Adrenal gland (tissue), 9 donors: ENCODE measurements at regions not wholly inside any gene's neighbourhood (a gene's known extent, or its start where the extent isn't known, plus 50 kb on each side); places are given as distances from the start of the nearest gene placed in this dataset.
"Not testable (repeated sequence)": the region's sequence is repeated elsewhere in the genome, so short reads cannot be mapped to it uniquely, and the experiment has no call there.

Source experiments
- DNase-seq, 7 donors: peaks; one replicate each; pipeline ENCODE4 v3.0.0-alpha.2; 2019 to 2020
- H3K27ac ChIP-seq, 5 donors: fragments of 200-600 bp; sonication (generic) in 4 of 5; 1 replicate in 3 of 5; 2 replicates in 2 of 5; pipeline versions ENCODE4 v1.5.1 to v1.8.0; 2016 to 2020; ENCODE audit warnings: mild to moderate bottlenecking in 1 of 5
- H3K27me3 ChIP-seq: fragments of 200-600 bp; 2 replicates; pipeline ENCODE4 v1.8.0; 2021
- H3K36me3 ChIP-seq, 2 donors: fragments of 200-600 bp; replicated peaks in 1 of 2; 1 replicate in 1 of 2; 2 replicates in 1 of 2; pipeline versions ENCODE4 v1.5.1 to v1.8.0; 2018 to 2022
- H3K4me1 ChIP-seq, 2 donors: fragments of 200-600 bp; replicated peaks in 1 of 2; 1 replicate in 1 of 2; 2 replicates in 1 of 2; pipeline versions ENCODE4 v1.5.1 to v1.8.0; 2018 to 2021
- H3K4me3 ChIP-seq, 4 donors: fragments of 200-600 bp; sonication (generic) in 3 of 4; one replicate each; pipeline ENCODE4 v1.5.1; 2016 to 2018
- H3K9me3 ChIP-seq, 3 donors: fragments of 200-600 bp; sonication (generic) in 1 of 3; replicated peaks in 1 of 3; 1 replicate in 2 of 3; 2 replicates in 1 of 3; pipeline versions ENCODE4 v1.5.1 to v1.8.0; 2016 to 2021
- POLR2A ChIP-seq, 2 donors: fragments of 450-650 bp; IDR thresholded peaks; one replicate each; pipeline ENCODE4 v1.6.1; 2017; ENCODE audit warnings: antibody characterized with exemption in 2 of 2, mild to moderate bottlenecking in 2 of 2, moderate library complexity in 1 of 2
- WGBS, 4 donors: extraction: QIAGEN DNeasy Blood & Tissue Kit in 2 of 4; methylation state at CpG; one replicate each; pipeline versions ENCODE4 v1.1.5 to v1.1.7; 2013 to 2017; 5-methylcytosine and 5-hydroxymethylcytosine counted together
- intact Hi-C, 2 donors: fragments of 100-400 bp; cut with DNase I; formaldehyde crosslinking; loops; one replicate each; pipeline versions ENCODE4 v1.14.1 to v1.15.0; 2022 to 2023
- TF ChIP-seq, protein P1 (sequence below), 6 experiments: fragments of 450-650 bp in 4 of 6; fragments of 200-600 bp in 2 of 6; sonication (generic) in 1 of 6; IDR thresholded peaks; 1 replicate in 5 of 6; 2 replicates in 1 of 6; pipeline versions ENCODE4 v1.5.1 to v1.8.0; 2016 to 2021; ENCODE audit warnings: antibody characterized with exemption in 6 of 6, mild to moderate bottlenecking in 2 of 6, moderate library complexity in 1 of 6
- donor health status: healthy with polysubstance abuse.
- donor health status: Bipolar disorder and iron deficiency.
- donor health status: DM: yes; HTN: yes; CAD: no.
- donor health status: DM: no; HTN: no; CAD: no.
- donor health status: DM: no; HTN: no; CAD: no.

- no peaks in the 10 kb centered on the region for H3K36me3 ChIP-seq
- WGBS, 4 donors = 71 to 76% (median 75%) methylated on average over 5 of the region's 5 CpGs
- no peak for TF ChIP-seq POLR2A (IDR thresholded peaks at IDR 0.05)
- TF ChIP-seq, protein P1, sequence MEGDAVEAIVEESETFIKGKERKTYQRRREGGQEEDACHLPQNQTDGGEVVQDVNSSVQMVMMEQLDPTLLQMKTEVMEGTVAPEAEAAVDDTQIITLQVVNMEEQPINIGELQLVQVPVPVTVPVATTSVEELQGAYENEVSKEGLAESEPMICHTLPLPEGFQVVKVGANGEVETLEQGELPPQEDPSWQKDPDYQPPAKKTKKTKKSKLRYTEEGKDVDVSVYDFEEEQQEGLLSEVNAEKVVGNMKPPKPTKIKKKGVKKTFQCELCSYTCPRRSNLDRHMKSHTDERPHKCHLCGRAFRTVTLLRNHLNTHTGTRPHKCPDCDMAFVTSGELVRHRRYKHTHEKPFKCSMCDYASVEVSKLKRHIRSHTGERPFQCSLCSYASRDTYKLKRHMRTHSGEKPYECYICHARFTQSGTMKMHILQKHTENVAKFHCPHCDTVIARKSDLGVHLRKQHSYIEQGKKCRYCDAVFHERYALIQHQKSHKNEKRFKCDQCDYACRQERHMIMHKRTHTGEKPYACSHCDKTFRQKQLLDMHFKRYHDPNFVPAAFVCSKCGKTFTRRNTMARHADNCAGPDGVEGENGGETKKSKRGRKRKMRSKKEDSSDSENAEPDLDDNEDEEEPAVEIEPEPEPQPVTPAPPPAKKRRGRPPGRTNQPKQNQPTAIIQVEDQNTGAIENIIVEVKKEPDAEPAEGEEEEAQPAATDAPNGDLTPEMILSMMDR (IDR thresholded peaks at IDR 0.05) = no peak
- no peak overlapping the region for H3K4me3 ChIP-seq
- no peaks in the 10 kb centered on the region for H3K4me1 ChIP-seq
- no peak for DNase-seq
- H3K9me3 ChIP-seq = no peaks in the 10 kb centered on the region
- H3K27me3 ChIP-seq = no peaks in the 10 kb centered on the region
- H3K27ac ChIP-seq = no peak overlapping the region
- intact Hi-C loops = no loop called here
Measured at GRCh38 chr12:24510581-24511125, 438.2 kb downstream of the BCAT1 start.

DNA sequence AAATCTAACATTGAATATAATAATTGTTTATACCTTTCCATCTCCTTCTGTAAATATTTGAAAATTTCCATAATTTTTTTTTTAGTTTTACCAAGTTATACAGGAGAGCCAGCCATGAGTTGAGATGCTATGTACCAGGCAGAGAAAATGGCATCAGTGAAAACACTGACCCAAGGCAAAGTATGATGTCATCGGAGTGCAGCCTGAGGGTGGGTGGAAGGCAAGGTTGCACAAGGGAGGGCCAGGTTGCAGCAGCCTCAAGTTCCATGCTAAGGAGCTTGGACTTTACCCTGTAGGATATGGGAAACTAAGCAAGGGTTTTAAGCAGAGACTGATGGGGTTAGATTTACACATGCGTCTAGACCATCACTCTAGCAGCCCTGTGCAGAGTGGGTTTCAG lies 441.1 kb downstream of the BCAT1 start:
- Histone ChIP-seq H3K4me3 (no peak overlapping the region), H3K27me3 (no peaks in the 10 kb centered on the region), H3K36me3 (no peaks in the 10 kb centered on the region), H3K27ac (no peak overlapping the region), H3K4me1 (no peaks in the 10 kb centered on the region), H3K9me3 (no peaks in the 10 kb centered on the region)
- intact Hi-C loops = no loop called here
- TF ChIP-seq, protein P1 (IDR thresholded peaks at IDR 0.05) = no peak
- TF ChIP-seq POLR2A (IDR thresholded peaks at IDR 0.05) = no peak
- 81 to 96% (median 91%) methylated on average over 2 of the region's 2 CpGs for WGBS, 4 donors
- no peak for DNase-seq

DNA sequence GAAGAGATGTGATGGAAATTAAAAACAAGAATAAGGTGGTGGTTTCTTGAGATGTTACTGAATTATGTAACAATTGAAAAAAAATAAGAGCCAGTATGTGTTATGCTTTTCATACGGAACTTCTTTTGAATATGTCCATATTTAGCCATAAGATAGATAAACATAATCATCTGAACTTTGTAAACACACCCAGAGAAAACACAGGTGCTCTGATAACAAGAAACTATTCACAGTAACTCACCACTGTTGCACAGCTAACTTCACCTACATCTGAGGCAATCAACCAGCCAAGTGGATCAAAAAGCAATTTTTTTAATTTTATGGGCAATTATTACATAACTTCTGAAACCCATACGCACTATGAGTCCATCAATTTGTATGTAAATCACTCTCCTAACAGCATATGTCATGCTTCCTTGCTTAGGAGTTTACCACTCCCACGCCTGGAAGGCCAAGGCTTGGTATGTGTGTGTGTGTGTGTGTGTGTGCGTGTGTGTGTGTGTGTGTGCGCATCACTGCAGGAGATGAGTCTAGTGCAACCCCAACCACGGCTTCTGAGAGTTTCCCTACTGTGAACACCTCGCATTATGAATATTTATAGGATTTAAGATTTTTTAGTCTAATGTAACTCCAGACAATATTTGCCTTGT lies 443.4 kb downstream of the BCAT1 start:
- no peaks in the 10 kb centered on the region for H3K4me1 ChIP-seq
- 62 to 82% (median 76%) methylated on average over 7 of the region's 7 CpGs for WGBS, 4 donors
- intact Hi-C loops = no loop called here
- no peaks in the 10 kb centered on the region for H3K27me3 ChIP-seq
- H3K36me3 ChIP-seq = no peaks in the 10 kb centered on the region
- no peak for DNase-seq
- no peak overlapping the region for H3K4me3 ChIP-seq
- no peaks in the 10 kb centered on the region for H3K9me3 ChIP-seq
- H3K27ac ChIP-seq = no peak overlapping the region
- TF ChIP-seq, protein P1 (IDR thresholded peaks at IDR 0.05) = no peak
- TF ChIP-seq POLR2A (IDR thresholded peaks at IDR 0.05) = no peak

DNA sequence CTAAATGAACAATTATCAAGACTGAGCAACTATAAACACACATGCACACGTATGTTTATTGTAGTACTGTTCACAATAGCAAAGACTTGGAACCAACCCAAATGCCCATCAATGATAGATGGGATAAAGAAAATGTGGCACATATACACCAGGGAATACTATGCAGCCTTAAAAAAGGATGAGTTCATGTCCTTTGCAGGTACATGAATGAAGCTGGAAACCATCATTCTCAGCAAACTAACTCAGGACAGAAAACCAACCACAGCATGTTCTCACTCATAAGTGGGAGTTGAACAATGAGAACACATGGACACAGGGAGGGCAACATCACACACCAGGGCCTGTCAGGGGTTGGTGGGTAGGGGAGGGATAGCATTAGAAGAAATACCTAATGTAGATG lies 445.4 kb downstream of the BCAT1 start:
- H3K27me3 ChIP-seq, H3K36me3 ChIP-seq, DNase-seq, H3K4me3 ChIP-seq, H3K4me1 ChIP-seq, H3K27ac ChIP-seq, H3K9me3 ChIP-seq, intact Hi-C loops: not testable (repeated sequence)
- WGBS, 4 donors = 81 to 97% (median 86%) methylated on average over 1 of the region's 1 CpG

DNA sequence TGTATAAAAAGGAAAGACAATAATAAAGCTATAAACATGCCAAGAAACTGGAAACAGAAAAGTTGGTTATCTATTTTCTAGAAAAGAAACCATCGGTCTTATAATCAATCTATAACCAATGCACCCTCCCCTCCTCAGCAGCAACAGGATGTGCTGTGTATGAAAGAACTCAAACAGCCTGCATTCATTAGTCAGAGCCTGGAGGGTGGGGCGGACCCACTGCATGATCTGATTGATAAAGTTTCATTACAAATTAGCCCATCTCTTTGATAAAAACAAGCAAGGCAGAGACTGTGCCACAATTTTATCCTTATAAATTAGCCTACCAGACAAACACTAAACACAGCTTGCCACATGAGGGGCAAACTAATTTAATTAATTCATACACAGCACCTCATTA lies 448.1 kb downstream of the BCAT1 start:
- no peak overlapping the region for H3K4me3 ChIP-seq
- TF ChIP-seq POLR2A (IDR thresholded peaks at IDR 0.05) = no peak
- TF ChIP-seq, protein P1 (IDR thresholded peaks at IDR 0.05) = no peak
- H3K4me1 ChIP-seq = peaks cover 0 to 5% of the 10 kb centered on the region in 2 donors
- no peaks in the 10 kb centered on the region for H3K27me3 ChIP-seq
- H3K9me3 ChIP-seq = no peaks in the 10 kb centered on the region
- DNase-seq = no peak
- intact Hi-C loops = no loop called here
- H3K27ac ChIP-seq = no peak overlapping the region
- no peaks in the 10 kb centered on the region for H3K36me3 ChIP-seq
- WGBS, 4 donors = 66 to 72% (median 71%) methylated on average over 2 of the region's 2 CpGs
